GM18951 (cell line): ENCODE measurements at regions not wholly inside any gene's neighbourhood (a gene's known extent, or its start where the extent isn't known, plus 50 kb on each side); places are given as distances from the start of the nearest gene placed in this dataset.

ENCODE experiments used
- POLR2A ChIP-seq: IDR thresholded peaks from 4 replicates; pipeline ENCODE4 v1.6.1; 2011; ENCODE audit warnings: mild to moderate bottlenecking; ENCODE audit not compliant: insufficient read length, insufficient read depth; ENCODE audit errors: extremely low read depth
- in situ Hi-C: fragments of 300-500 bp; cut with MboI; formaldehyde crosslinking; loops from one replicate; pipeline ENCODE4 v1.12.0; 2022; ENCODE audit warnings: low sequenced_read_pairs, mixed read lengths, inconsistent platforms; ENCODE audit not compliant: unreplicated experiment

- in situ Hi-C loops: no loop called here
- TF ChIP-seq POLR2A: no peak
Observed at GRCh38 chr11:109968299-109968698, 124.9 kb upstream of the ZC3H12C start.

GRCh38 chr11:109968781-109969180 lies 124.4 kb upstream of the ZC3H12C start:
- no peak for TF ChIP-seq POLR2A
- in situ Hi-C loops: no loop called here

- no peak for TF ChIP-seq POLR2A
- in situ Hi-C loops: no loop called here
Observed at GRCh38 chr11:109970516-109971183, 122.5 kb upstream of the ZC3H12C start.

GRCh38 chr11:109971184-109971523 lies 122.0 kb upstream of the ZC3H12C start:
- no peak for TF ChIP-seq POLR2A
- in situ Hi-C loops: no loop called here

- TF ChIP-seq POLR2A: no peak
Observed at GRCh38 chr11:109972181-109972715, 120.9 kb upstream of the ZC3H12C start.

GRCh38 chr11:109972939-109973338 lies 120.3 kb upstream of the ZC3H12C start:
- TF ChIP-seq POLR2A: no peak
- in situ Hi-C loops: no loop called here

More at GRCh38 chr11:109972181-109972715, 120.9 kb upstream of the ZC3H12C start:
- in situ Hi-C loops: no loop called here

GRCh38 chr11:109973486-109973885 lies 119.7 kb upstream of the ZC3H12C start:
- in situ Hi-C loops: no loop called here
- TF ChIP-seq POLR2A: no peak

GRCh38 chr11:109974523-109974922 lies 118.7 kb upstream of the ZC3H12C start:
- in situ Hi-C loops: no loop called here
- TF ChIP-seq POLR2A: no peak

- in situ Hi-C loops: no loop called here
- no peak for TF ChIP-seq POLR2A
Observed at GRCh38 chr11:109978895-109979294, 114.3 kb upstream of the ZC3H12C start.

GRCh38 chr11:109981031-109981636 lies 112.1 kb upstream of the ZC3H12C start:
- in situ Hi-C loops: no loop called here
- TF ChIP-seq POLR2A: no peak

- in situ Hi-C loops: no loop called here
- TF ChIP-seq POLR2A: no peak
Observed at GRCh38 chr11:109983358-109983757, 109.8 kb upstream of the ZC3H12C start.

GRCh38 chr11:109984634-109985289 lies 108.4 kb upstream of the ZC3H12C start:
- in situ Hi-C loops: no loop called here
- no peak for TF ChIP-seq POLR2A

GRCh38 chr11:109986488-109986887 lies 106.7 kb upstream of the ZC3H12C start:
- no peak for TF ChIP-seq POLR2A
- in situ Hi-C loops: no loop called here

GRCh38 chr11:109991835-109992234 lies 101.4 kb upstream of the ZC3H12C start:
- no peak for TF ChIP-seq POLR2A
- in situ Hi-C loops: no loop called here
